Lung (tissue), 11 donors: ENCODE measurements at regions not wholly inside any gene's neighbourhood (a gene's known extent, or its start where the extent isn't known, plus 50 kb on each side); places are given as distances from the start of the nearest gene placed in this dataset.

Source experiments
- ATAC-seq: fragments of 200-7000 bp; cut with Tn5 transposase; one replicate; pipeline ENCODE4 v1.9.1; 2020; ENCODE audit warnings: moderate number of reproducible peaks; ENCODE audit not compliant: insufficient read depth, low FRiP score
- DNase-seq, 3 donors: peaks; one replicate each; pipeline ENCODE4 v3.0.0-alpha.2; 2013 to 2017
- H3K27ac ChIP-seq, 2 donors: one replicate each; pipeline ENCODE4 v1.5.1; 2013; ENCODE audit warnings: mild to moderate bottlenecking in 2 of 2, moderate library complexity in 2 of 2, control low read depth in 1 of 2, inconsistent platforms in 1 of 2, low read depth in 1 of 2, low read length in 1 of 2
- H3K27me3 ChIP-seq, 3 donors: one replicate each; pipeline ENCODE4 v1.5.1; 2013; ENCODE audit warnings: low read length in 2 of 3; ENCODE audit not compliant: control insufficient read depth in 3 of 3, insufficient read depth in 3 of 3
- H3K36me3 ChIP-seq, 4 donors: one replicate each; pipeline ENCODE4 v1.5.1; 2013; ENCODE audit warnings: low read length in 4 of 4, mild to moderate bottlenecking in 1 of 4, moderate library complexity in 1 of 4; ENCODE audit not compliant: control insufficient read depth in 4 of 4, insufficient read depth in 4 of 4
- H3K4me1 ChIP-seq, 5 donors: one replicate each; pipeline ENCODE4 v1.5.1; 2013; ENCODE audit warnings: low read length in 5 of 5, mild to moderate bottlenecking in 2 of 5, moderate library complexity in 1 of 5; ENCODE audit not compliant: control insufficient read depth in 5 of 5, insufficient read depth in 5 of 5
- H3K4me3 ChIP-seq: one replicate; pipeline ENCODE4 v1.5.1; 2013; ENCODE audit warnings: mild to moderate bottlenecking, control low read depth, moderate library complexity
- H3K9ac ChIP-seq, 2 donors: one replicate each; pipeline ENCODE4 v1.5.1; 2013; ENCODE audit warnings: low read length in 2 of 2, control low read depth in 1 of 2; ENCODE audit not compliant: insufficient read depth in 1 of 2
- H3K9me3 ChIP-seq, 4 donors: one replicate each; pipeline ENCODE4 v1.5.1; 2013; ENCODE audit warnings: low read length in 3 of 4, mild to moderate bottlenecking in 1 of 4, moderate library complexity in 1 of 4; ENCODE audit not compliant: control insufficient read depth in 4 of 4, insufficient read depth in 3 of 4
- CTCF ChIP-seq: IDR thresholded peaks from 2 replicates; pipeline ENCODE4 v1.5.1; 2012; ENCODE audit warnings: mild to moderate bottlenecking; ENCODE audit errors: control extremely low read depth, extremely low read depth
- WGBS, 2 donors: extraction: QIAGEN DNeasy Blood & Tissue Kit; methylation state at CpG; one replicate each; pipeline ENCODE4 v1.1.7; 2013; 5-methylcytosine and 5-hydroxymethylcytosine counted together
- donor health status: control.
- donor health status: control.
- donor health status: Bipolar disorder and iron deficiency.
- donor health status: healthy.
- donor health status: DM: yes; HTN: yes; CAD: no.

GRCh38 chr12:124640056-124640455 lies 72.6 kb upstream of the NCOR2 start:
- 27 to 28% methylated on average over 5 of the region's 5 CpGs for WGBS, 2 donors
- DNase-seq (no peak), ATAC-seq (peak; percentile 54)
- no peaks in the 10 kb centered on the region for H3K36me3 ChIP-seq
- no peaks in the 10 kb centered on the region for H3K9me3 ChIP-seq
- H3K27me3 ChIP-seq: no peaks in the 10 kb centered on the region
- no peak for TF ChIP-seq CTCF
- no peak overlapping the region for H3K9ac ChIP-seq
- no peak overlapping the region for H3K4me3 ChIP-seq
- peaks cover 0 to 7% (median 0%) of the 10 kb centered on the region in 5 donors for H3K4me1 ChIP-seq
- no peak overlapping the region for H3K27ac ChIP-seq

GRCh38 chr12:124639122-124639806 lies 71.9 kb upstream of the NCOR2 start:
- H3K4me3 ChIP-seq: no peak overlapping the region
- DNase-seq: no peak
- no peak overlapping the region for H3K27ac ChIP-seq
- peaks cover 0 to 7% (median 0%) of the 10 kb centered on the region in 5 donors for H3K4me1 ChIP-seq
- no peak overlapping the region for H3K9ac ChIP-seq
- H3K9me3 ChIP-seq: no peaks in the 10 kb centered on the region
- ATAC-seq: no peak
- TF ChIP-seq CTCF: no peak
- no peaks in the 10 kb centered on the region for H3K27me3 ChIP-seq
- H3K36me3 ChIP-seq: no peaks in the 10 kb centered on the region
- WGBS, 2 donors: 54 to 65% methylated on average over 6 of the region's 6 CpGs

- Histone ChIP-seq H3K27ac (no peak overlapping the region), H3K4me3 (no peak overlapping the region), H3K9me3 (no peaks in the 10 kb centered on the region), H3K36me3 (no peaks in the 10 kb centered on the region), H3K9ac (no peak overlapping the region), H3K27me3 (no peaks in the 10 kb centered on the region), H3K4me1 (peaks cover 0 to 7% (median 4%) of the 10 kb centered on the region in 5 donors)
- no peak for DNase-seq
- ATAC-seq: no peak
- TF ChIP-seq CTCF: no peak
- WGBS, 2 donors: 79 to 83% methylated on average over 12 of the region's 12 CpGs
Measured at GRCh38 chr12:124637581-124637981, 70.2 kb upstream of the NCOR2 start.

GRCh38 chr12:124637163-124637562 lies 69.8 kb upstream of the NCOR2 start:
- TF ChIP-seq CTCF: no peak
- no peaks in the 10 kb centered on the region for H3K27me3 ChIP-seq
- H3K4me3 ChIP-seq: no peak overlapping the region
- ATAC-seq: no peak
- peaks cover 0 to 8% (median 7%) of the 10 kb centered on the region in 5 donors for H3K4me1 ChIP-seq
- no peaks in the 10 kb centered on the region for H3K36me3 ChIP-seq
- 70 to 94% methylated on average over 4 of the region's 4 CpGs for WGBS, 2 donors
- DNase-seq: no peak
- no peaks in the 10 kb centered on the region for H3K9me3 ChIP-seq
- H3K27ac ChIP-seq: no peak overlapping the region
- no peak overlapping the region for H3K9ac ChIP-seq
